Activated T-cell treated with anti-CD3 and anti-CD28 coated beads, Interleukin-2, amount 50 U/mL, for 72 hours (primary cell): ENCODE measurements at regions not wholly inside any gene's neighbourhood (a gene's known extent, or its start where the extent isn't known, plus 50 kb on each side); places are given as distances from the start of the nearest gene placed in this dataset.

ENCODE experiments used
- ATAC-seq, 2 donors: fragments of 150-1000 bp; cut with Tn5 transposase; replicated peaks in 1 of 2; 2 replicates each; pipeline ENCODE4 v1.10.0; 2021; ENCODE audit warnings: moderate library complexity in 2 of 2, mild to moderate bottlenecking in 1 of 2
- DNase-seq, 2 donors: peaks; one replicate each; pipeline ENCODE4 v3.0.0; 2021 to 2022; ENCODE audit warnings: mixed read lengths in 1 of 2
- H3K27ac Mint-ChIP-seq: one replicate; pipeline ENCODE4 v1.8.0; 2022; ENCODE audit warnings: mild to moderate bottlenecking, moderate library complexity, mixed read lengths
- H3K27me3 Mint-ChIP-seq: one replicate; pipeline ENCODE4 v1.8.0; 2022; ENCODE audit warnings: low read depth, mixed read lengths
- H3K36me3 Mint-ChIP-seq, 2 donors: one replicate each; pipeline ENCODE4 v1.8.0; 2022; ENCODE audit warnings: mixed read lengths in 2 of 2, mild to moderate bottlenecking in 1 of 2; ENCODE audit not compliant: insufficient read depth in 2 of 2
- H3K4me1 Mint-ChIP-seq: one replicate; pipeline ENCODE4 v1.8.0; 2022; ENCODE audit warnings: low read depth, mixed read lengths
- H3K4me3 Mint-ChIP-seq, 2 donors: one replicate each; pipeline ENCODE4 v1.8.0; 2022; ENCODE audit warnings: mild to moderate bottlenecking in 2 of 2, mixed read lengths in 2 of 2, moderate library complexity in 2 of 2
- H3K9me3 Mint-ChIP-seq, 2 donors: one replicate each; pipeline ENCODE4 v1.8.0; 2022; ENCODE audit warnings: mixed read lengths in 2 of 2

GRCh38 chr3:117226932-117227331 lies 517.4 kb downstream of the TUSC7 start:
- H3K36me3 Mint-ChIP-seq: peaks cover 0 to 1% of the 10 kb centered on the region in 2 donors
- DNase-seq (no peak), ATAC-seq (no peak)
- H3K27ac Mint-ChIP-seq: no peak overlapping the region
- no peaks in the 10 kb centered on the region for H3K27me3 Mint-ChIP-seq
- H3K4me3 Mint-ChIP-seq: no peak overlapping the region
- H3K9me3 Mint-ChIP-seq: peaks cover 11 to 19% of the 10 kb centered on the region in 2 donors
- no peaks in the 10 kb centered on the region for H3K4me1 Mint-ChIP-seq

DNA sequence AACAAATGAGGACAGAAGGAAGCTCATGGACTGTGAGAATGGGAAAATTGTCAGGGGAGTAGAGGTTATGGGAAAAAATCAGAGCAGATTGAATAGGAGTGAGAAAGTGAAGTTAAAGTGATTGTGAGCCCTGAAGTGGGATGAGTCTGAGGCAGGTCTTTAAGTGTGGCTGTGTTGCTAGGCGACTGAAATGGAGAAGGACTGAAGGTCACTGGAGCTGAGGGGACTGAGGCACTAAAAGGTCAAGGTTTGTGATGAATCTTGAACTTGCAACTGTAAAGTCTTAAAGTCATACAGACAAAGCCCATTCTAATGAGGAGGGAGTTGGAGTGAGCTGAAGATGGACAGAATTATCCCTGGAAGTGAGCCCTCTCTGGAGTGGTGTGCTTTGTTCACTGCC lies 518.9 kb downstream of the TUSC7 start:
- Mint-ChIP-seq H3K9me3 (peaks cover 11 to 19% of the 10 kb centered on the region in 2 donors), H3K36me3 (peaks cover 0 to 1% of the 10 kb centered on the region in 2 donors), H3K4me1 (no peaks in the 10 kb centered on the region), H3K4me3 (no peak overlapping the region), H3K27ac (no peak overlapping the region), H3K27me3 (no peaks in the 10 kb centered on the region)
- DNase-seq (no peak), ATAC-seq (no peak)

DNA sequence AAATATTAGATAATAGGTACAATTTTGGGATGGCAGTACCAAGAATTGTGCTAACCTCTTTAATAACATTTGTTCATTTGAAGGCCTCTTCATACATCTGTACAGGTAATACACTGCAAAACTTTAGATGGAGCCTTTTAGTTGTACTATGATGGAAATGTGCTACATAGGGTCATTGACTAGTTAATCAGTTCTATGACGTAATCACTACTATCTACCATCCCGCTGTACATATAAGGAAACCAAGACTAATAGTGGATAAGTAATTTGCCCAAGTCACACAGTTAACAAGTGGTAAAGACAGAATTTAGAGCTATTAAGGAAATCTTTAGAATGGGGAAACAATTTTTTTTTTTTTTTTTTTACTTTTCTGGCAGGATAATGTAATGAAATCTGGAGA lies 521.3 kb downstream of the TUSC7 start:
- DNase-seq (no peak), ATAC-seq (no peak)
- Mint-ChIP-seq H3K9me3 (peaks cover 11 to 13% of the 10 kb centered on the region in 2 donors), H3K27ac (no peak overlapping the region), H3K4me3 (no peak overlapping the region), H3K27me3 (no peaks in the 10 kb centered on the region), H3K36me3 (peaks cover 0 to 1% of the 10 kb centered on the region in 2 donors), H3K4me1 (no peaks in the 10 kb centered on the region)

DNA sequence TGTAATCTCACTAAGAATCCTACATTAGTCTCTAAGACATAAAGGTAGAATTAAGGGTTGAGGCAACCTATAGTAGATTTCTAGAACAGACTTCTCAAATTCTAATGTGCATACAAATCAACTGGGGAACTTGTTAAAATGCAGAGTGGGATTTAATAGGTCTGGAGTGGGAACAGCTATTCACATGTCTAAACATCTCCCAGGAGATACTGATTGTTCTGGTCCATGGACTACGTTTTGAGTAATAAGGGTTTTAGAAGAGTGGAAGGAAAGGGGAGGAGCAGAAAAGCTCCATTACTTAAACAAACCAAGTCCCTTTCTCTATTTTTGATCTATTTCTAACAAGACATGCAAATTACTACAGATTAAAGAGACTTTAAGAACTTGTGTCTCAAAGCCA lies 524.8 kb downstream of the TUSC7 start:
- no peaks in the 10 kb centered on the region for H3K27me3 Mint-ChIP-seq
- H3K27ac Mint-ChIP-seq: no peak overlapping the region
- H3K9me3 Mint-ChIP-seq: peaks cover 6 to 8% of the 10 kb centered on the region in 2 donors
- DNase-seq (no peak), ATAC-seq (no peak)
- no peaks in the 10 kb centered on the region for H3K36me3 Mint-ChIP-seq
- H3K4me1 Mint-ChIP-seq: no peaks in the 10 kb centered on the region
- no peak overlapping the region for H3K4me3 Mint-ChIP-seq

- H3K4me1 Mint-ChIP-seq: no peaks in the 10 kb centered on the region
- no peaks in the 10 kb centered on the region for H3K36me3 Mint-ChIP-seq
- no peak for DNase-seq
- H3K27me3 Mint-ChIP-seq: no peaks in the 10 kb centered on the region
- no peak overlapping the region for H3K4me3 Mint-ChIP-seq
- H3K9me3 Mint-ChIP-seq: peaks cover 6% of the 10 kb centered on the region in 2 donors
- ATAC-seq: no peak
- no peak overlapping the region for H3K27ac Mint-ChIP-seq
These were observed 525.7 kb downstream of the TUSC7 start for GRCh38 chr3:117235304-117235703.

- H3K27ac Mint-ChIP-seq: no peak overlapping the region
- H3K36me3 Mint-ChIP-seq: no peaks in the 10 kb centered on the region
- DNase-seq (no peak), ATAC-seq (no peak)
- no peaks in the 10 kb centered on the region for H3K27me3 Mint-ChIP-seq
- H3K4me1 Mint-ChIP-seq: no peaks in the 10 kb centered on the region
- H3K4me3 Mint-ChIP-seq: no peak overlapping the region
- peaks cover 0 to 2% of the 10 kb centered on the region in 2 donors for H3K9me3 Mint-ChIP-seq
These were observed 529.2 kb downstream of the TUSC7 start for GRCh38 chr3:117238806-117239205.

DNA sequence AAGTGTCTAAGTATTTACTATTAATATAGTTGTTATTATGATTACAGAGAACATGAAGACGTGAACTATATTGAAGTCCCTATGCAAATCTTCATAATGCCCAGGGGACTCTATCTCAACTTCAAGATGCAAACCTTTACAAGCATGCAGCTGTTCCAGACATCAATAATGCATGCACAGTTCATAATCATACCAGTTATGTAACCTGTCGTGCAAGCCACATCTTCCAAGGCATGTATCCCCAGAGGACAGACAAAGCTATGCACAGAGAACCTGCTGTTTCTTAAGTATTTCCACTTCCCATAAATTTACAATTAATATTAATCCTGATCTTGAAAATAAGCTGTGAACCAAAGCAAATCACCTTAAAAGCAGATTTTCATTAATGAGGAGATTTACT lies 534.1 kb downstream of the TUSC7 start:
- ATAC-seq (no peak), DNase-seq (no peak)
- Mint-ChIP-seq H3K4me3 (no peak overlapping the region), H3K27me3 (no peaks in the 10 kb centered on the region), H3K36me3 (no peaks in the 10 kb centered on the region), H3K27ac (no peak overlapping the region), H3K9me3 (peaks cover 4 to 7% of the 10 kb centered on the region in 2 donors), H3K4me1 (no peaks in the 10 kb centered on the region)

GRCh38 chr3:117246771-117247555 lies 537.4 kb downstream of the TUSC7 start:
- H3K27ac Mint-ChIP-seq: no peak overlapping the region
- no peak for ATAC-seq
- H3K4me3 Mint-ChIP-seq: no peak overlapping the region
- H3K4me1 Mint-ChIP-seq: no peaks in the 10 kb centered on the region
- no peaks in the 10 kb centered on the region for H3K27me3 Mint-ChIP-seq
- no peaks in the 10 kb centered on the region for H3K36me3 Mint-ChIP-seq
- H3K9me3 Mint-ChIP-seq: peaks cover 4 to 12% of the 10 kb centered on the region in 2 donors
- DNase-seq: no peak

DNA sequence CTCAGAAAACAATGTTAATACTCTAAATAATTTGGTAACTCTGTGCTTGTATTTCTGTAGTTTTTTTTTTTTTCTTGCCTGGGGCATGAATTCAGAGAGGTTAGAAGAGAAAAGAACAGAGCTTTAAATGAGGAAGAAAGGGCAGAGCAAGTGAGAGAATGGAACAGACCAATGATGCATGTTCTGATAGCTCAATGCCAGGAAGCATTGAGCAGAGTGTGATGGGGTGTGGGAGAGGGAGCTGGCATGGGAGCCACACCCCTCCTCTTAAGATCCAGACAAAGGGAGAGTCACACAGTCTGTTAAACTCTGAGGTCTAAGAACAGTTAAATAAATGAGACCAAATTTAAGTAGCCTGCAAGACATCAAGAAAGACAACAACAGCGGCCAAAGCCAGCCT lies 538.6 kb downstream of the TUSC7 start:
- no peak for ATAC-seq

DNA sequence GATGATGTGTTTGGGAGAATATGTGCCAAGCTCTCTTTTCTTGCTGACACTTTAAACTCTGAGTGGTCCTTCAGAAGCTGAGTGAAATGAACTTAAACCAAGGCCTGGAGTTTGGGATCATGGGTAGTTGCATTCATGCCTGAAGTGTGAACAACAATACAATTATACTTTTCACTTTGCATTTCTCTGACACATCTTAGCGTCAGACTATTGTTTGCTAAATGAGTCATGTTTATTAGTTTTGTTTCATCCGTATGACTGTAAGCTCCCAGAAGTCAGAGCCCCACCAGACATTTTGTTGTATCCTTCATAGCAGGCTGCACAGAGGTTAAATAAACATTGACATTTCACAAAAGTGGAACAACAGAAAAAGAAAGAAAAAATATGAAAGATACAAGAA lies 542.6 kb downstream of the TUSC7 start:
- H3K27ac Mint-ChIP-seq: no peak overlapping the region
- no peaks in the 10 kb centered on the region for H3K27me3 Mint-ChIP-seq
- no peak overlapping the region for H3K4me3 Mint-ChIP-seq
- no peak for ATAC-seq
- H3K4me1 Mint-ChIP-seq: no peaks in the 10 kb centered on the region
- peaks cover 2 to 9% of the 10 kb centered on the region in 2 donors for H3K9me3 Mint-ChIP-seq
- no peak for DNase-seq
- no peaks in the 10 kb centered on the region for H3K36me3 Mint-ChIP-seq

More for the DNA sequence above, 538.6 kb downstream of the TUSC7 start:
- H3K27me3 Mint-ChIP-seq: no peaks in the 10 kb centered on the region
- no peaks in the 10 kb centered on the region for H3K4me1 Mint-ChIP-seq
- H3K36me3 Mint-ChIP-seq: no peaks in the 10 kb centered on the region
- no peak overlapping the region for H3K27ac Mint-ChIP-seq
- DNase-seq: no peak
- no peak overlapping the region for H3K4me3 Mint-ChIP-seq
- H3K9me3 Mint-ChIP-seq: peaks cover 4 to 12% of the 10 kb centered on the region in 2 donors

GRCh38 chr3:117252651-117253050 lies 543.1 kb downstream of the TUSC7 start:
- Mint-ChIP-seq H3K36me3 (no peaks in the 10 kb centered on the region), H3K27me3 (no peaks in the 10 kb centered on the region), H3K4me3 (no peak overlapping the region), H3K9me3 (peaks cover 0 to 7% of the 10 kb centered on the region in 2 donors), H3K27ac (no peak overlapping the region), H3K4me1 (no peaks in the 10 kb centered on the region)
- DNase-seq: no peak
- ATAC-seq: no peak

DNA sequence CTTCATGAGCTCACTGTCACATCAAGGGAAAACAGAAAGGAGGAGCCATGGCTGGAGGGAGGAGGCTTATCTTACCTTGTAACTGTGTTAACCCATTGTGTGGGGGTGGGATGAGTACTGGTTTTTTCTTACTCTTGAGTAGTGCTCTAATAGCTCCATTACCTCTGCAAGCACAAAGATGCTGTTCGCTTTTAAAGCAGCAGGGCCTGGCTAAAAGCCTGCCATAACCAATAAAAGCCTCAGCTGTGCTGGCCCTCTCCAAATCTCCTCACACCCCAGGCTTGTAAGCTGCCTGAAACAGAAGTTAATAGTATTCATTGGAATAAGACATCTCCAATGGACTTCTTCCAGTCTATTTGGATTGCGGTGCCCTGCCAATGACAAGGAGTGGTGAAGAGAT lies 544.1 kb downstream of the TUSC7 start:
- H3K27ac Mint-ChIP-seq: no peak overlapping the region
- H3K9me3 Mint-ChIP-seq: peaks cover 0 to 9% of the 10 kb centered on the region in 2 donors
- DNase-seq (no peak), ATAC-seq (no peak)
- H3K36me3 Mint-ChIP-seq: no peaks in the 10 kb centered on the region
- no peaks in the 10 kb centered on the region for H3K4me1 Mint-ChIP-seq
- no peaks in the 10 kb centered on the region for H3K27me3 Mint-ChIP-seq
- no peak overlapping the region for H3K4me3 Mint-ChIP-seq

GRCh38 chr3:117254985-117255384 lies 545.4 kb downstream of the TUSC7 start:
- ATAC-seq (no peak), DNase-seq (no peak)
- no peak overlapping the region for H3K4me3 Mint-ChIP-seq
- no peaks in the 10 kb centered on the region for H3K27me3 Mint-ChIP-seq
- H3K4me1 Mint-ChIP-seq: no peaks in the 10 kb centered on the region
- peaks cover 0 to 5% of the 10 kb centered on the region in 2 donors for H3K9me3 Mint-ChIP-seq
- H3K27ac Mint-ChIP-seq: no peak overlapping the region
- no peaks in the 10 kb centered on the region for H3K36me3 Mint-ChIP-seq

DNA sequence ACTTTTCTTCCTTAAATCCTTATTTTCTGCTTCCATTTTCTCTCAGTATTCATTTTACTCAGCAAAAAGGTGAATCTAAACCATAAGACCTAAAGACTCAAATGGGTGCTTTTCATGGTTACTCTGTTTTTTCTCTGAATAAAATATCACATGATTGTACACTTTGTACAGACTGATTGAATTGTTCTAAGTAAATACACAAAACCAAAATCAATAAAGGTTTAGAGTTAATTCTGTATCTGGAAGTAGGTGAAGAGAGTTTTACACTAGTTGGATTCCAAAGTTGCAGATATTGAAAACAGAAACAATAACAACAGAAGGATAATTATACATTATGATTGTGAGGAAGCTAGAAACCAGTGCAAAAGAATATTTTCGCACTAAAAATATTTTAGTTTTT lies 546.2 kb downstream of the TUSC7 start:
- Mint-ChIP-seq H3K27me3 (no peaks in the 10 kb centered on the region), H3K9me3 (peaks cover 0 to 3% of the 10 kb centered on the region in 2 donors), H3K4me1 (no peaks in the 10 kb centered on the region), H3K36me3 (no peaks in the 10 kb centered on the region), H3K4me3 (no peak overlapping the region), H3K27ac (no peak overlapping the region)
- DNase-seq: no peak
- no peak for ATAC-seq
